ENCODE measurements at regions not wholly inside any gene's neighbourhood (a gene's known extent, or its start where the extent isn't known, plus 50 kb on each side); places are given as distances from the start of the nearest gene placed in this dataset.

GRCh38 chr12:42935090-42935489 is 345.5 kb upstream of the PRICKLE1 start:
- intact Hi-C loops (cut with DNase I), result no loop called here
- H3K36me3 ChIP-seq, result no peaks in the 10 kb centered on the region
- H3K4me1 ChIP-seq, result peaks cover 0 to 12% (median 3%) of the 10 kb centered on the region in 4 donors
- no peaks in the 10 kb centered on the region for H3K27me3 ChIP-seq
- no peak overlapping the region for H3K27ac ChIP-seq
- H3K4me3 ChIP-seq, result no peak overlapping the region
- no peak for DNase-seq
- WGBS, 2 donors, result 82 to 88% methylated on average over 5 of the region's 5 CpGs
- TF ChIP-seq POLR2AphosphoS5 (IDR thresholded peaks at IDR 0.05), result no peak
- no peak for TF ChIP-seq EP300 (IDR thresholded peaks at IDR 0.05)
- no peak for TF ChIP-seq POLR2A (IDR thresholded peaks at IDR 0.05)
- TF ChIP-seq CTCF (IDR thresholded peaks at IDR 0.05), result no peak
- no peaks in the 10 kb centered on the region for H3K9me3 ChIP-seq

- H3K4me1 ChIP-seq, result peaks cover 0 to 12% (median 3%) of the 10 kb centered on the region in 4 donors
- intact Hi-C loops (cut with DNase I), result no loop called here
- TF ChIP-seq CTCF (IDR thresholded peaks at IDR 0.05) (no peak), POLR2AphosphoS5 (IDR thresholded peaks at IDR 0.05) (peak in 1 of 4 donors; percentile 52), EP300 (IDR thresholded peaks at IDR 0.05) (no peak), POLR2A (IDR thresholded peaks at IDR 0.05) (no peak)
- no peaks in the 10 kb centered on the region for H3K36me3 ChIP-seq
- no peaks in the 10 kb centered on the region for H3K27me3 ChIP-seq
- no peak overlapping the region for H3K27ac ChIP-seq
- no peaks in the 10 kb centered on the region for H3K9me3 ChIP-seq
- WGBS, 2 donors, result 59 to 70% methylated on average over 6 of the region's 6 CpGs
- H3K4me3 ChIP-seq, result no peak overlapping the region
- no peak for DNase-seq
Measured at GRCh38 chr12:42933461-42934081, 344.0 kb upstream of the PRICKLE1 start.

- intact Hi-C loops (cut with DNase I), result no loop called here
- Histone ChIP-seq H3K27ac (no peak overlapping the region), H3K4me1 (peaks cover 0 to 12% (median 3%) of the 10 kb centered on the region in 4 donors), H3K9me3 (no peaks in the 10 kb centered on the region), H3K27me3 (no peaks in the 10 kb centered on the region), H3K36me3 (no peaks in the 10 kb centered on the region), H3K4me3 (no peak overlapping the region)
- no peak for TF ChIP-seq CTCF (IDR thresholded peaks at IDR 0.05)
- no peak for TF ChIP-seq EP300 (IDR thresholded peaks at IDR 0.05)
- TF ChIP-seq POLR2AphosphoS5 (IDR thresholded peaks at IDR 0.05), result no peak
- TF ChIP-seq POLR2A (IDR thresholded peaks at IDR 0.05), result no peak
- DNase-seq, result no peak
- 57 to 72% methylated on average over 5 of the region's 5 CpGs for WGBS, 2 donors
Measured at GRCh38 chr12:42932936-42933335, 343.4 kb upstream of the PRICKLE1 start.

GRCh38 chr12:42926232-42926631 is 336.7 kb upstream of the PRICKLE1 start:
- TF ChIP-seq POLR2A (IDR thresholded peaks at IDR 0.05) (no peak), EP300 (IDR thresholded peaks at IDR 0.05) (no peak), POLR2AphosphoS5 (IDR thresholded peaks at IDR 0.05) (no peak), CTCF (IDR thresholded peaks at IDR 0.05) (no peak)
- Histone ChIP-seq H3K27ac (no peak overlapping the region), H3K36me3 (no peaks in the 10 kb centered on the region), H3K27me3 (no peaks in the 10 kb centered on the region), H3K9me3 (no peaks in the 10 kb centered on the region), H3K4me1 (peaks cover 0 to 16% (median 13%) of the 10 kb centered on the region in 4 donors), H3K4me3 (no peak overlapping the region)
- no peak for DNase-seq
- intact Hi-C loops (cut with DNase I), result no loop called here

- Histone ChIP-seq H3K9me3 (no peaks in the 10 kb centered on the region), H3K27ac (no peak overlapping the region)
Measured at GRCh38 chr12:42924482-42924881, 334.9 kb upstream of the PRICKLE1 start.

More at GRCh38 chr12:42924482-42924881, 334.9 kb upstream of the PRICKLE1 start:
- no peak for DNase-seq
- no peaks in the 10 kb centered on the region for H3K27me3 ChIP-seq
- peaks cover 0 to 16% (median 13%) of the 10 kb centered on the region in 4 donors for H3K4me1 ChIP-seq
- H3K4me3 ChIP-seq, result no peak overlapping the region
- WGBS, 2 donors, result 87 to 93% methylated on average over 1 of the region's 1 CpG
- no peak for TF ChIP-seq CTCF (IDR thresholded peaks at IDR 0.05)
- TF ChIP-seq POLR2A (IDR thresholded peaks at IDR 0.05), result no peak
- TF ChIP-seq EP300 (IDR thresholded peaks at IDR 0.05), result no peak
- TF ChIP-seq POLR2AphosphoS5 (IDR thresholded peaks at IDR 0.05), result no peak
- no peaks in the 10 kb centered on the region for H3K36me3 ChIP-seq
- intact Hi-C loops (cut with DNase I), result no loop called here
